Smooth muscle cell (in vitro differentiated cells): ENCODE measurements at regions not wholly inside any gene's neighbourhood (a gene's known extent, or its start where the extent isn't known, plus 50 kb on each side); places are given as distances from the start of the nearest gene placed in this dataset.

Experiments
- DNase-seq: peaks from one replicate; lab custom pipeline; 2025; ENCODE audit not compliant: unreplicated experiment; lab: John Stamatoyannopoulos, UW
- H2AFZ ChIP-seq: fragments of 200-600 bp; sonication (generic); 2 replicates; pipeline ENCODE4 v1.6.0; 2016; ENCODE audit warnings: antibody characterized with exemption, low read depth, mild to moderate bottlenecking
- H3F3A ChIP-seq: fragments of 200-600 bp; sonication (generic); 2 replicates; pipeline ENCODE4 v1.6.0; 2017; ENCODE audit warnings: antibody characterized with exemption, low read depth
- H3K27ac ChIP-seq: fragments of 200-600 bp; sonication (generic); 2 replicates; pipeline ENCODE4 v1.5.1; 2016; ENCODE audit warnings: low read depth, mild to moderate bottlenecking
- H3K27me3 ChIP-seq: fragments of 200-600 bp; sonication (generic); 2 replicates; pipeline ENCODE4 v1.6.1; 2016; ENCODE audit warnings: low read depth, mild to moderate bottlenecking
- H3K36me3 ChIP-seq: fragments of 200-600 bp; sonication (generic); 2 replicates; pipeline ENCODE4 v1.5.1; 2016; ENCODE audit warnings: low read depth
- H3K4me1 ChIP-seq: fragments of 200-600 bp; sonication (generic); 2 replicates; pipeline ENCODE4 v1.5.1; 2016; ENCODE audit warnings: low read depth
- H3K4me2 ChIP-seq: fragments of 200-600 bp; sonication (generic); 2 replicates; pipeline ENCODE4 v1.6.0; 2016; ENCODE audit warnings: mild to moderate bottlenecking
- H3K4me3 ChIP-seq: fragments of 200-600 bp; sonication (generic); 2 replicates; pipeline ENCODE4 v1.5.1; 2016; ENCODE audit warnings: mild to moderate bottlenecking
- H3K79me2 ChIP-seq: fragments of 200-600 bp; sonication (generic); 2 replicates; pipeline ENCODE4 v1.6.0; 2016; ENCODE audit warnings: low read depth, mild to moderate bottlenecking
- H3K9ac ChIP-seq: fragments of 200-600 bp; sonication (generic); 2 replicates; pipeline ENCODE4 v1.6.0; 2016; ENCODE audit warnings: low read depth
- H3K9me3 ChIP-seq: fragments of 200-600 bp; sonication (generic); replicated peaks from 2 replicates; pipeline ENCODE4 v1.5.1; 2016; ENCODE audit warnings: low read depth
- H4K20me1 ChIP-seq: fragments of 200-600 bp; sonication (generic); 2 replicates; pipeline ENCODE4 v1.6.0; 2016; ENCODE audit warnings: low read depth
- WGBS: methylation state at CpG from one replicate; pipeline ENCODE4 v1.1.7; 2016; ENCODE audit warnings: low lambda C conversion rate; 5-methylcytosine and 5-hydroxymethylcytosine counted together
- TF ChIP-seq, protein P1 (sequence below): fragments of 200-600 bp; sonication (generic); IDR thresholded peaks from 2 replicates; pipeline ENCODE4 v1.5.1; 2017; ENCODE audit warnings: borderline replicate concordance, mild to moderate bottlenecking, antibody characterized with exemption; ENCODE audit not compliant: insufficient read depth, poor library complexity, severe bottlenecking

DNA sequence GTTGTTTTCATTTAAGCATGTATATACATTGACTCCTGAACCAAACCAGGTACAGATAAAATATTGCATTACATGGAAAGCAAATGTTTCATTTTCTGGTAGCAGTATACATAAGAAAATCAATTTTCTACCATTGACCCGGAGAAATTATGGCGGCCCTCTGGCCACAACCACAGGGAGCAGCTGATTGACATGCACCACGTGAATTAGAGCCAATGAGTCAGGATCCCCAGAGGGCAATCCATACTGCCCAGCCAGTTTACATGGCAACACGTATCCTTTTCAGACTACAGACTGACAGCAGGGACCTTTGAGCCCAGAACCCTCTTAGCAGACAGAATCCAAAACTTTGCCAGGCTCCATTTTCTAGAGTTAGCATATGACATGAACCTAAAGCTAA, 272.2 kb upstream of the NEBL start:
- WGBS = 72% methylated on average over 4 of the region's 4 CpGs
- DNase-seq = no peak
- no peaks in the 10 kb centered on the region for H3K79me2 ChIP-seq
- H3K4me3 ChIP-seq = no peak overlapping the region
- H3K9ac ChIP-seq = no peak overlapping the region
- H3K4me1 ChIP-seq = peaks cover 18% of the 10 kb centered on the region
- no peaks in the 10 kb centered on the region for H3K36me3 ChIP-seq
- H2AFZ ChIP-seq = no peak overlapping the region
- H3K9me3 ChIP-seq = no peaks in the 10 kb centered on the region
- H4K20me1 ChIP-seq = no peaks in the 10 kb centered on the region
- no peak overlapping the region for H3K27ac ChIP-seq
- H3F3A ChIP-seq = no peaks in the 10 kb centered on the region
- TF ChIP-seq, protein P1, sequence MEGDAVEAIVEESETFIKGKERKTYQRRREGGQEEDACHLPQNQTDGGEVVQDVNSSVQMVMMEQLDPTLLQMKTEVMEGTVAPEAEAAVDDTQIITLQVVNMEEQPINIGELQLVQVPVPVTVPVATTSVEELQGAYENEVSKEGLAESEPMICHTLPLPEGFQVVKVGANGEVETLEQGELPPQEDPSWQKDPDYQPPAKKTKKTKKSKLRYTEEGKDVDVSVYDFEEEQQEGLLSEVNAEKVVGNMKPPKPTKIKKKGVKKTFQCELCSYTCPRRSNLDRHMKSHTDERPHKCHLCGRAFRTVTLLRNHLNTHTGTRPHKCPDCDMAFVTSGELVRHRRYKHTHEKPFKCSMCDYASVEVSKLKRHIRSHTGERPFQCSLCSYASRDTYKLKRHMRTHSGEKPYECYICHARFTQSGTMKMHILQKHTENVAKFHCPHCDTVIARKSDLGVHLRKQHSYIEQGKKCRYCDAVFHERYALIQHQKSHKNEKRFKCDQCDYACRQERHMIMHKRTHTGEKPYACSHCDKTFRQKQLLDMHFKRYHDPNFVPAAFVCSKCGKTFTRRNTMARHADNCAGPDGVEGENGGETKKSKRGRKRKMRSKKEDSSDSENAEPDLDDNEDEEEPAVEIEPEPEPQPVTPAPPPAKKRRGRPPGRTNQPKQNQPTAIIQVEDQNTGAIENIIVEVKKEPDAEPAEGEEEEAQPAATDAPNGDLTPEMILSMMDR = no peak
- H3K4me2 ChIP-seq = no peak overlapping the region
- H3K27me3 ChIP-seq = no peaks in the 10 kb centered on the region

DNA sequence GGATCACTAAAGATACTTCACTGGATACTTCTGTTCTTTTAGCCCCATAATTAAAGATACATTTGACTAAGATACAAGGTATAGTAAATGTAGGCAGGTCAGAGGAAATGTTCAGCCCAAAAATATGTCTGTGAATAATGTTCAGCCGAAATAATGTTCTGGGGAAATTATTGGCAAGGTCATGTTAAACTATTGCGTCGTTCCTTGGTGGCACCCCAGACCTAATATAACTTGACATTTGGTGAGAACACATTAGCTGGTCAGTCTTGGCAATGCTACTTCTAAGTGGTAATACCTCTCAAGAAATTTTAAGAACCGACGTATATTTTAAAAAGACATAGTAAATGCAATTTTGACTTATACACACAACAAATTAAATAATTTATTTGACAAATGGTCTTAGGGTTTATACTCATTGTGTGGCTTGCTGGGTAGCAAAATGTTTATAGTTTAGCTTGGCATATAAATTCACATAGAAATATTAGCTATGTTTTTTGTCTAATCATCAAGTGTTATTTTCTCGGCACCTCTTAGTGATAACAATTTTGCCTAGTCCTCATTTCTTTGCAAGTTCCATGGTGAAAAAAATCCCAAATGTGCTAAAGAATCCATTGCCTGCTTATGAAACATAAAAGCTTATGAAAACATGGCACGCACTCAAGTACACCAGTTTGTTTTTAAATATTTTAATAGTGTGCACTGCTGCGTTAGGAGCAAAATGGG, 270.3 kb upstream of the NEBL start:
- Histone ChIP-seq H3K79me2 (no peaks in the 10 kb centered on the region), H3K9me3 (no peaks in the 10 kb centered on the region), H3K36me3 (no peaks in the 10 kb centered on the region), H3K4me1 (peaks cover 18% of the 10 kb centered on the region), H4K20me1 (no peaks in the 10 kb centered on the region), H3F3A (no peaks in the 10 kb centered on the region), H2AFZ (no peak overlapping the region), H3K9ac (no peak overlapping the region), H3K27ac (no peak overlapping the region), H3K4me3 (no peak overlapping the region), H3K4me2 (no peak overlapping the region), H3K27me3 (no peaks in the 10 kb centered on the region)
- TF ChIP-seq, protein P1 = no peak
- 96% methylated on average over 8 of the region's 8 CpGs for WGBS
- no peak for DNase-seq

DNA sequence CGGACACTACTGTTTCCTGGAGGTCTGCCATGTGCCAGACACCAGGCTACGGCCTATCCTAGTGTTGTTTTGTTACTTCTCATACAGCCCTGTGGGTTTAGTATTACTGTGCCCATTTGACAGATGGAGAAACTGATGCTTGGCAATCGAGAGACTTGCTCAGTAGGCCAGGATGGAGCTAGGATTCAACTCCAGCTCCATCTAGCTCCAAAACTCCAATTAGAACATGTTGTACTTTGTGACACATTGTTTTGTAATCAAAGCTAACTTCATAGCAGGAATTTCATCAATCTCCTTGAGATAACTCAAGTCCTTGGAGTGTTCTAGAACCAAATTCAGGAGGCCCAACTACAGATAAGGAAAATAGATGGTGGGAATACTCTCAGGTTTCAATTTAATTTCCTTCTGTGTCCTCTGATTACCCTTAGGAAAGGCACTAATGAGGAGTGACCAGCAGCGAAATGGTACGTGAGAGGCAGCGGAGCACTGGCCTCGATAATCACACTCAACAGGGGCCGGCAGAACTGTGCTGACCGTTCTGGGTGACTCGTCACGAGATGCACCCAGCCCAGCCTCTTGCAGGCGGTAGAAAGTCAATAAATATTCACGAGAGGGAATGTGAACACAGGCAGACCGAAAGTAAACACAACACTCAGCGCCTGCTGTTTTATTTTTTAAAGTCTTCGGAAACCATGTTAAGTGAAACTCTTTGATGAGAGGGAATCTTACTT, 269.6 kb upstream of the NEBL start:
- Histone ChIP-seq H3K9ac (no peak overlapping the region), H4K20me1 (no peaks in the 10 kb centered on the region), H3K36me3 (no peaks in the 10 kb centered on the region), H3K4me1 (peaks cover 18% of the 10 kb centered on the region), H3F3A (no peaks in the 10 kb centered on the region), H3K27me3 (no peaks in the 10 kb centered on the region), H3K4me3 (no peak overlapping the region), H2AFZ (no peak overlapping the region), H3K79me2 (no peaks in the 10 kb centered on the region), H3K27ac (no peak overlapping the region), H3K9me3 (no peaks in the 10 kb centered on the region), H3K4me2 (no peak overlapping the region)
- WGBS = 83% methylated on average over 16 of the region's 16 CpGs
- no peak for DNase-seq
- TF ChIP-seq, protein P1 = no peak
